ENCODE measurements at regions not wholly inside any gene's neighbourhood (a gene's known extent, or its start where the extent isn't known, plus 50 kb on each side); places are given as distances from the start of the nearest gene placed in this dataset.

GRCh38 chr6:91317247-91317835, 730.5 kb upstream of the MAP3K7 start:
- TF ChIP-seq CTCF (IDR thresholded peaks at IDR 0.05) (no peak), POLR2A (IDR thresholded peaks at IDR 0.05) (no peak), POLR2AphosphoS5 (IDR thresholded peaks at IDR 0.05) (no peak), EP300 (IDR thresholded peaks at IDR 0.05) (no peak)

All from upper lobe of left lung (tissue), 4 donors.